Cardiac fibroblast (primary cell): ENCODE measurements at regions not wholly inside any gene's neighbourhood (a gene's known extent, or its start where the extent isn't known, plus 50 kb on each side); places are given as distances from the start of the nearest gene placed in this dataset.

Experiments used
- DNase-seq, 2 donors: peaks; one replicate each; pipeline versions ENCODE4 v3.0.0 to v3.0.0-alpha.2; 2010; ENCODE audit warnings: low read depth in 2 of 2
- H3K4me3 ChIP-seq, 2 donors: replicated peaks in 1 of 2; 1 replicate in 1 of 2; 2 replicates in 1 of 2; pipeline ENCODE4 v1.5.1; 2011; ENCODE audit warnings: low read depth in 2 of 2, low read length in 2 of 2, mild to moderate bottlenecking in 2 of 2, moderate library complexity in 1 of 2
- TF ChIP-seq, protein P1 (sequence below): IDR thresholded peaks from one replicate; pipeline ENCODE4 v1.5.1; 2011; ENCODE audit warnings: low read depth, mild to moderate bottlenecking, low read length, inconsistent platforms

DNA sequence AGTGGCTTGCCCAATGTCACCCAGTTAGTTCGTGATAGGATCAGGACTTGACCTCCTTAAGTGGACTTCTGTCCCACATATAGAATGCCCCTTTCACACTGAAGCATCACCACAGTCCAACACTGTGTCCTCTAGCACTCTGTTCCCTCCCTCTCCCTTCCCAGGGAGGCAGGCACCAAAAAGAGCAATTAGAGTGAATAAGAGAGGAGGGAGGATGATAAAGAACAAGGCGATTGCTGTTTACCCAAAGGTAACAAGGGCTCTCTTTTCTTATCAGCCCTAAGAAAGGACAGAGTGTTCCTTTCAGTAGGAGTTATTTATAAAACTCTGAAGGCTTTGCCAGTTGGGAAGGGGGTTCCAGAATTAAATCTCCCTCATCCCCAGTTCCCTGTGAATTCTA, 192.7 kb upstream of the ATP2B1 start:
- H3K4me3 ChIP-seq, result no peak overlapping the region
- no peak for DNase-seq
- TF ChIP-seq, protein P1, sequence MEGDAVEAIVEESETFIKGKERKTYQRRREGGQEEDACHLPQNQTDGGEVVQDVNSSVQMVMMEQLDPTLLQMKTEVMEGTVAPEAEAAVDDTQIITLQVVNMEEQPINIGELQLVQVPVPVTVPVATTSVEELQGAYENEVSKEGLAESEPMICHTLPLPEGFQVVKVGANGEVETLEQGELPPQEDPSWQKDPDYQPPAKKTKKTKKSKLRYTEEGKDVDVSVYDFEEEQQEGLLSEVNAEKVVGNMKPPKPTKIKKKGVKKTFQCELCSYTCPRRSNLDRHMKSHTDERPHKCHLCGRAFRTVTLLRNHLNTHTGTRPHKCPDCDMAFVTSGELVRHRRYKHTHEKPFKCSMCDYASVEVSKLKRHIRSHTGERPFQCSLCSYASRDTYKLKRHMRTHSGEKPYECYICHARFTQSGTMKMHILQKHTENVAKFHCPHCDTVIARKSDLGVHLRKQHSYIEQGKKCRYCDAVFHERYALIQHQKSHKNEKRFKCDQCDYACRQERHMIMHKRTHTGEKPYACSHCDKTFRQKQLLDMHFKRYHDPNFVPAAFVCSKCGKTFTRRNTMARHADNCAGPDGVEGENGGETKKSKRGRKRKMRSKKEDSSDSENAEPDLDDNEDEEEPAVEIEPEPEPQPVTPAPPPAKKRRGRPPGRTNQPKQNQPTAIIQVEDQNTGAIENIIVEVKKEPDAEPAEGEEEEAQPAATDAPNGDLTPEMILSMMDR, result no peak

DNA sequence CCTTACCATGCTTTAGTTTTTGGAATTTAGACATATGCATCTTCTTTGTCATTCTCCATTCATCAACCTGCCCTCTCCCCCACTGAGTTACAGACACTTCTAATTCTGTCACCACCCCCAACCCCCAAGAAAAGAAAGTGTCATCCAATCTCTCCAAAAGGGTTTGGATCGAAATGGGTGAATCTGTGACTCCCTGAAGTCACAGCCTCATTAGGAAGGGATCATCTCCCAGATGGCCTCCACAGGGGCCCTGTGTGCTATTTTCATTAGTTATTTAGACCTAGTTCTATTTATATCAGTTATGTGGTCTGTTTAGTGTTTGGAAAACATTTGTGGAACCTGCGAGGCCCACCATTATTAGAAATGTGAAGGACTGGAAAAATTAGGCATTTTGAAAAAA, 191.0 kb upstream of the ATP2B1 start:
- no peak overlapping the region for H3K4me3 ChIP-seq
- no peak for DNase-seq
- TF ChIP-seq, protein P1, result no peak

DNA sequence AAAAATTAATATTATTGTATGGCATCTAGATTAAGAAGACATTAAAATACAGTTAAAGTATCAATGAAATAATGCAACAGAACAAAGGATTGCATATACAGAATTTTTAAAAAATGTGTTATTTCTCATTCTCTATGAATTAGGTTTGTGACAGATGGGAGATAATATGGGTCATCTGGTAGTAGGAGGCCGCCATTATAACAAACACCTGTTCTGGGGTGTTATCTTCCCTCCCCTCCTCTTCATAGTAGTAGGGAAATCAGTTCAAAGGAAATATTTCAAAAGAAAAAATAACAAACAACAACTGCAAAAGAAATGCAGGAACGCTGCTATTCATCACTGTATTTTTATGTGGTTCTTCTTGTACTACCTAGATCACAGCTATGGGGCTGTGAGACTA, 187.0 kb upstream of the ATP2B1 start:
- no peak for DNase-seq
- no peak overlapping the region for H3K4me3 ChIP-seq
- TF ChIP-seq, protein P1, result no peak

DNA sequence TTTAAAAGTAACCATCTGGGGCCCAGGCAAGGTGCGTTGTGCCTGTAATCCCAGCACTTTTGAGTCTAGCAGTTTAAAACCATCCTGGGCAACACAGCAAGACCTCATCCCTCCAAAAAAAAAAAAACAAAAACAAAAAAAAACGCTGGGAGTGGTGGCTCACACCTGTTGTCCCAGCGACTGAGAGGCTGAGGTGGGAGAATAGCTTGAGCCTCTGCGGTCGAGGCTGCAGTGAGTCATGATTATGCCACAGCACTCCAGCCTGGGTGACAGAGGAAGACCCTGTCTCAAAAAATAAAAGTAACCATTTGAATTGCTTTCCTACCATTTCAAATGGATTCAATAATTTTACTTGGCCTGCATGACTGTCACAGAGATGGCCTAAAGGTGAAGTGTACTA, 186.5 kb upstream of the ATP2B1 start:
- no peak for DNase-seq
- no peak overlapping the region for H3K4me3 ChIP-seq
- TF ChIP-seq, protein P1, result no peak

DNA sequence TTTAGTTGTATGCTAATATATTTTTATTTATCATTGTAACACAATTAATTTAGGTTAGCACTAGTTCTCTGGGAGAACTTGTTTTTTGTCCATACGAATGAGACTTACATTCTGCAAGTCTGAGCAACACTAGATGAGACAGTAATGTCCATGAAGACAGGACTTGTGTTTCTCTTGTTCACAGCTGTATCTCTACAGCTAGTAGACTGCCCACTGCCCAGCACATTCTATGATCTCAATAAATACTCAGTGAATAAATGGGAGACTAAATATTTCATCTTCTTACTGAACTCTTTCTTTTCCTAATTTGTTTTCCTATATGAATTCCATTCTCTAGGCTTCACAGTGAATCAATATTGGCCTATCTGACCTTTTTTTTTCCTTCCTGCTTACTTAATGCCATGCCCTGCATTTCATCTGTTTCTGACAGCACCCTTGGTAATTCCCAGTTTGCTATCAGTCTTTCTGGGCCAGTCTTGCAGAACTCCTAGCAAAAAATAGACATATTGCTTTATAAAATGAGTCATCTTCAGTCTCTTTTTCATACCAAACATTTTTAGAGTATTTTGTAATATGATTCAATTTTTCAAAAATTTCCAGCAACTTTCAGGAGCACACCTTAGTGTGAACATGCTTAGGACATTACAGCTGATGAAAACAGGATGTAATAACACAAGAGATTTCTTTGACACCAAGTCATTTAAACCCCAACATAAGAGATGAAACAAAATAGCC, 185.5 kb upstream of the ATP2B1 start:
- TF ChIP-seq, protein P1, result no peak
- peak; percentile 45 to 71 for DNase-seq

DNA sequence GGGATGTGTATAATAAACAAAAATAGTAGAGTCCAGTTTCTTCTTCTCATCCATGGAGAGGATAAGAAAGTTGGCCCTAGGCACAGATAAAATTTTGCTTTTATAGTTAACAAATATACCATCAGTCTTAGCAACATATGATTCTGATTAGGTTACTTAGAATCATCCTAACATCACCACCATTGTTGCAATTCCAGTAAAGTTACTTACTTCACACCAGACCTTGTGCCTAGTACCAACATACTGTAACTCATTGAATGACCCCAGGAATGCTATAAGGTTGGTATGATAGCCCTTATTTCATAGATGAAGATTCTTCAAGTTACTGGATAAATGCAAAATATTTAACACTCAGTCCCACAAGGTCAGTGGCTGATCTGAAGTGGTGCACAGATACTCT, 183.8 kb upstream of the ATP2B1 start:
- no peak for DNase-seq
- H3K4me3 ChIP-seq, result no peak overlapping the region
- TF ChIP-seq, protein P1, result no peak

More for the DNA sequence above, 185.5 kb upstream of the ATP2B1 start:
- no peak overlapping the region for H3K4me3 ChIP-seq

DNA sequence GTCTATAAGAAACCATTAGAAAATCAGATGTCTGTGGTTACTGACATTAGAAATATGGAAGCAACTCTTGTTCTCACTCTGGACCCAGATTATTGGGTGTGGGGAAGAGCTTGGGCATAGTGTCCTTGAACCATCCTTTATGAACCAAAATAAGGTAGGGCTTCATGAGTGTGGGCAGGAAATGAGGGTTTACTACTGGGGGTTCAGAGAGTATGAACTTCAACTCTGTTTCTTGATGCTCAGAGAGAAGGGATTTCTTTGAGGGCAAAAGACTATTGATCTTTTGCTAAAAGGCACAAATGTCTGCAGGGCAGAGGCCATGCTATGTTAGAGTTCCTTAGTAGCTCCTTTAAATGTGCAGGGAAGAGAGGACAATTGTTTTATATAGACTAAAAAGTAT, 183.3 kb upstream of the ATP2B1 start:
- TF ChIP-seq, protein P1, result no peak
- no peak for DNase-seq
- no peak overlapping the region for H3K4me3 ChIP-seq
